HT-29 (cell line): ENCODE measurements at regions not wholly inside any gene's neighbourhood (a gene's known extent, or its start where the extent isn't known, plus 50 kb on each side); places are given as distances from the start of the nearest gene placed in this dataset.
"Not testable (repeated sequence)": the region's sequence is repeated elsewhere in the genome, so short reads cannot be mapped to it uniquely, and the experiment has no call there.

Experiments
- DNase-seq: peaks from one replicate; pipeline ENCODE4 v3.0.0-alpha.2; 2015; ENCODE audit warnings: low spot score

DNA sequence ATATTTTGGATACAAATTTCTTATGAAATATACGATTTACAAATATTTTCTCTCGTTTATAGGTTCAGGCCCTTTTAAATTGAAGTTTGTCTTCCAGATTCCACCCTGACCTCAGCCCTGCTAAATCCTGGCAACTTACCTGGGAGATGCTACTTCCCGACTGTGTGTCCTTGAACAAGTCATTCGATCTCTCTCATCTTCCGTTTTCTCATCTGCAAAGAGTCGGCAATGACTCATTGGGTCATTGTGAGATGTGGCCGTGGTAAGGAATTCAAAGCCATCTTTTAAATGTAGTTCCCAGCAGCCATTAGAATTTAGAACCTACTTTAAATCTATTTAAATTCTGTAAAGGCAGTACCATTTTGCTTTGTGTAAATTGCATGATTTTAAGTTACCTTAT, 72.5 kb downstream of the LHX2 start:
- DNase-seq = no peak

DNA sequence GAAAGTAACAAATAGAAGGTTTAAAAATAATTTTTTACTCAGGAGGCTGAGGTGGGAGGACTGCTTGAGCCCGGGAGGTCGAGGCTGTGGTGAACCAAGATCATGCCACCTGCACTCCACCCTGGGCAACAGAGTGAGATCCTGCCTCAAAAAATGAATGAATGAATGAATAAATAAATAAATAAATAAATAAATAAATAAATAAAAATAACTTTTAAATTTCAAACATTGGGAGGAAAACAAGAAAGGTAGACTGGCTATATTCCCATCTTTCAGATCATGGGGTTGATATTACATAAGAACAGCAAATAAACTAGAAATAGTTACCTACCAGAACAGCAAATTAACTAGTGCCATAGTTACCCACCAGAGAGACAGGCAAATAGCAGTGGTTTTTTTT, 75.7 kb downstream of the LHX2 start:
- no peak for DNase-seq

DNA sequence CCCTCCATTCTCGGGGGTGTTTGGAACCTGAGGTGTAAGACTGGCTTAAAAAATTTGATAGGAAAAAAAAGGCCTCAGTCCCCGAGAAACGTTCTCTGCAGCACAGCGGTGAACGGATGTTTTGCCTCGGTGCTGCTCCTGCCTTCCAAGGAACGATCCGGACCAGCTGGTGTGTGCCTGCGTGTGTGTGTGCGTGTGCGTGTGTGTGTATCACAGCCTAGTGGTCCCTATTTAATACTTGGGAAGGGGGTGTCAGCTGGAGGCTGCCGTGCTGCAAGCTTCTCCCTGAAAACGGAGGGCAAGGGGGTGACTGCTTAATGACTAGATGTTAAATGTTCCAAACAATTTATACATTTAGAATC, 76.9 kb downstream of the LHX2 start:
- DNase-seq = no peak

DNA sequence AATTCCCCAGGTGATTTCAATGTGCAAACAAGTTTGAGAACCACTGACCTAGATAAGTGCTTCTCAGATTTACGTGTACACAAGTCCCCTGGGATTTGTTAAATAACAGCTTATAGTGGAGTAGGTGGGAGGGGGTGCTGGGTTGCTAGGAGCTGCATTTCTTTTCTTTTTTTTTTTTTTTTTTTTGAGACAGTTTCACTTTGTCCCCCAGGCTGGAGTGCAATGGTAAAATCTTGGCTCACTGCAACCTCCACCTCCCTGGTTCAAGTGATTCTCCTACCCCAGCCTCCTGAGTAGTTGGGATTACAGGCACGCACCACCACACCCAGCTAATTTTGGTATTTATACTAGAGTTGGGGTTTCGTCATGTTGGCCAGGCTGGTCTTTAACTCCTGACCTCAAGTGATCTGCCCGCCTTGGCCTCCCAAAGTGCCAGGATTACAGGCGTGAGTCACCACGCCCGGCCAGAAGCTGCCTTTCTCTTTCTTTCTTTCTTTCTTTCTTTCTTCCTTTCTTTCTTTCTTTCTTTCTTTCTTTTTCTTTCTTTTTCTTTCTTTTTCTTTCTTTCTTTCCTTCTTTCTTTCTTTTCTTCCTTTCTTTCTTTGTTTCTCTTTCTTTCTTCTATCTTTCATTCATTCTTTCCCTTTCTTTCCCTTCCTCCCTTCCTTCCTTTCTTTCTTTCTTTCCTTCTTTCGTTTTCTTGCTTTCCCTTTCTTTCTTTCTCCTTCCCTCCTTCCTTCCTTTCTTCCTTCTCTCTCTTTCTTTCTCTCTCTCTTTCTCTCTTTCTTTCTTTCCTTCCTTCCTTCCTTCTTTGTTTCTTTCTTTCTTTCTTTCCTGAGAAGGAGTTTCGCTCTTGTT, 78.3 kb downstream of the LHX2 start:
- DNase-seq = not testable (repeated sequence)

DNA sequence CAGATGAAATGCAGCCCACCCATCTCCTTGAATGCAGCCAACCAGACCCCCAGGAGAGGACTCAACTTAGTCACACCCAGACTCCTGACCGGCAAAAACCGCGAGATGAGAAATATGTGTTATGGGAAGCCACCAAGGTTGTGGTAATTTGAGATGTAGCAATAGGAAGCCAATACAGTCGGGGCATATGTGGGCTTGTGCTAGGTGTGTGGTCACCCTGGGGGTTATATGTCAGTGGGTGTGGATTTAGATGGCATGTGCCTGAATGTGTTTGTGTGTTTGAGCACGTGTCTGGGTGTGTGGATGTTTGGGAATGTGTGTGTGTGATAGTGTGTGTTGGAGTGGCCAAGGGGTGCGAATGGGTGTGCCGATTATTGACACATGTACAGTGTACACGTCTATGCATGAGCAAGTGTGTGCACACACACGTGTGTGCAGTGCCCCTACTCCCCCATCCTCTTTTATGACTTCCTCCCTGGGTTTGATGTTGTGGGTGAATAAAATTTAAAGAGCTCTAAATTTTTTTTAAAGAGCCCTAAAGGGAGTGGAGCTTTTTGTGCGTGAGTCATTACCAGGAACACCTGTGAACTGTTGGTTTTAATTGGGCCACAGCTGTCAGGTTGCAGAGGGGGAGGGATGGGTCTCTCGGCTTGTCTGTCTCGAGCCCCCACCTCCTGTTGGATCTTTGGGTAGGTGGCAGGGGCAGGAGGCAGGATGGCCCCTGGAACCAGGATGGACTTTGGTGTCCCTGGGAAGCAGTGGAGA, 86.8 kb downstream of the LHX2 start:
- DNase-seq = no peak

DNA sequence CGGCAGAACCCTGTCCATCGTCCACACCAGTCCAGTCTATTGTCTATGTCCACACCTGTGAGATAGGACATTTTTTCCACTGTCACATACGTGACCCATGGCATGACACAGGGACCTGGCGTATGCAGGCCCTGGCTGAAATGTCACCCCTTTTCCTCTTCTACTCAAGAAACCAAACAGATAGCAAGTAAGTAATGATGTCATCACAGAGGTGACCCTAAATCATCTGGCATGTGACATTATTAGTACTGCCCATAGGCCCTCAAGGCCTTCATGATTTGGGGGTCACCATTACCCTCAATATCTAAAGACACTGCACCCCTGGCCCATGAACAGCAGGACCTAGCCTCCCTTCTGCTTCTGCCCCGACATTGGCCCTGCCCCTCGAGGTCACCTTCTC, 88.3 kb downstream of the LHX2 start:
- no peak for DNase-seq

DNA sequence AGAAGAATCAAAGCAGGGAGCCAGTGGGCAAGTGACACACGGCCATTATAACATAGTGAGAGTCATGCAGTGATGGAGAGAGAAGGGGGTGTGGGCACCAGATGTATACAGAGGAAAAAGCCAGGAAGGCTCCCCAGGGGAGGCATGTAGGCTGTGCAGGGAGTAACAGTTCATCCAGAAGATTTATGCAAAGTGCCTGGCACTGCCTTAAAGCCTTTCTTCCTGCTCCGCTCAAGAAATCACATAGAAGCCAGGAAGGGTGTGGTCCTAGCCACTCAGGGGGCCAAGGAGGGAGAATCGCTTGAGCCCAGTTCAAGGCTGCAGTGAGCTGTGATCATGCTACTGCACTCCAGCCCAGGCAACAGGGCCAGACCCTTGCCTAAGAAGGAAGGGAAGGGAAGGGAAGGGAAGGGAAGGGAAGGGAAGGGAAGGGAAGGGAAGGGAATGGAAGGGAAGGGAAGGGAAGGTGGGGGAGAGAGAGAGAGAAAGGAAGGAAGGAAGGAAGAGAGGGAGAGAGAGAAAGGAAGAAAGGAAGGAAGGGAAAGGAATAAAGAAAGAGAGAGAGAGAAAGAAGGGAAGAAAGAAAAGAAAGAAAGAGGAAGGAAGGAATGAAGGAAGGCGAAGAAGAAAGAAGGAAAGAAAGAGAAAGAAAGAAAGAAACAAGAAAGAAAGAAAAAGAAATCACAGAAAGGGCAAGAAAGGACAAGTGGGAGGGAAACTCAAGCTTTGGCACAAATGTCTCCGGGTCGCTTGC, 89.8 kb downstream of the LHX2 start:
- no peak for DNase-seq

DNA sequence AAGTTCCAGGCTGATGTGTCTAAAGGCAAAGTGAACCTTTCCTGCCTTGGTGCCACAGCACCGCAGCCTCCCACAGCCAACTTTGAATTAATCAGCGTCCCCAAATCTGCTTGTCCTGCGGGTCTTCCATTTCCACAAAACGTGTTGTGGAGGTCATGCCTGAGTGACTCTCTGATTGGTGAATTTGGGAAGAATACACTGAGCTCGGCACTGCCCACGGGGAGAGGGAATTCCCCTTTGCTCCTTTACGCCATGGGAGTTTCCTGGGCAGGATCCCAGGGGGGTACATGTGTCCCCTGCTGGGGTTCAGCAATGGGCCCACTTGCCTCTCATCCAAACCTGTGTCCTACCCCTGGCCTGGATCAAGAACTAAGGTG, 90.4 kb downstream of the LHX2 start:
- no peak for DNase-seq

DNA sequence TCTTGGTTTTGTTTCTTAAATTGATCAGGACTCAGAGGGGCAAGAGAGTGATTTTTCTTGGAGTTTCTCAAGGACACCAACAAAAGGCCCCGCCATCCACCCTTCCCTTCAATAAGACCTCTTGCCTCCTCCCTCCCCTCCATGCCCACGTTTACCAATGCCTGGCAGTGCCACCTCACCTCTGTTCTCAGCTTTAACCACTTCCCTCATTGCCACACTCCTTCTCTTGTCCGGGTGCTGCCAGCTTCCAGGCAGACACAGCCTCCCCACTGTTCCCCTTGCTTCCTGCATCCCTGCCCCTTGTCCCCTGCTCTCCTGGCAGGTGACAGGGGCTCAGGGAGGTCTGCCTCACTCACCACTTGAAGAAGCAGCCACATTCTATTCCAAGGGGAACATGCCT, 90.8 kb downstream of the LHX2 start:
- no peak for DNase-seq

DNA sequence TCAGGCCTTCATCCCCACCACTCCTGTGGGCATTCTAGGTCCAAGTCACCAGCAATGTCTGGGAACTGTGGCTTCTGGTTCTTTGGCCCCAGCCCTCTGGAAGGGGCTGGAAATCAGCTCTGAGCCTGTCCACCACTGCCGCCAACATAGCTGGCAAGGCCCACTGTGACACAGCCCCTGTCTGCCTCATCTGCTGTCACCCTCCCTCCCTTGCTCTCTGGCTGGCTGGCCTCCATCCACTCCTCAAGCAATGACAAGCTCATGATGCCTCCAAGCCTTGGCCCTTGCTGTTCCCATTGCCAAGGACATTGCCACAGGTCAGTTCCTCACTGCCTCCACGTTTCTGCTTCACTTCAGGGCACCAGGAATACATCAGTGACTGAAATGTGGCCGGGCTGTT, 93.7 kb downstream of the LHX2 start:
- DNase-seq = no peak

DNA sequence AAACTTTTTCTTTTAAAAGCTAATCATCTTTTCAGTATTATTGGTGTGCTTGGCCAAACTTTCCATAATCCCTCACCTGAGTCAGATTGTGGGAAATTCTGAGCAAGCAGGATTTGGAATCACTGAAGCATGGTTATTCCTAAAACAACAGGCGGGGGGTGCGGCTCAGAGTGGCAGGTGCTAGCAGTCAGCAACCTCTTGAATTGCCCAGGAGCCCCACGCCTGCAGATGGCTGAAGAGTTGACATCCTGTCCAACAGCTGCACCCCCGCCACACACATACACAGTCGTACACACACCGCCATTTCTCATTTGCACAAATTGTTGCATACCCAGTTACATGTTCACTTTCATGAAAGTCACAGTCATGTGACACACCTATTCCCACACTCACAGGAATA, 96.6 kb downstream of the LHX2 start:
- DNase-seq = no peak

DNA sequence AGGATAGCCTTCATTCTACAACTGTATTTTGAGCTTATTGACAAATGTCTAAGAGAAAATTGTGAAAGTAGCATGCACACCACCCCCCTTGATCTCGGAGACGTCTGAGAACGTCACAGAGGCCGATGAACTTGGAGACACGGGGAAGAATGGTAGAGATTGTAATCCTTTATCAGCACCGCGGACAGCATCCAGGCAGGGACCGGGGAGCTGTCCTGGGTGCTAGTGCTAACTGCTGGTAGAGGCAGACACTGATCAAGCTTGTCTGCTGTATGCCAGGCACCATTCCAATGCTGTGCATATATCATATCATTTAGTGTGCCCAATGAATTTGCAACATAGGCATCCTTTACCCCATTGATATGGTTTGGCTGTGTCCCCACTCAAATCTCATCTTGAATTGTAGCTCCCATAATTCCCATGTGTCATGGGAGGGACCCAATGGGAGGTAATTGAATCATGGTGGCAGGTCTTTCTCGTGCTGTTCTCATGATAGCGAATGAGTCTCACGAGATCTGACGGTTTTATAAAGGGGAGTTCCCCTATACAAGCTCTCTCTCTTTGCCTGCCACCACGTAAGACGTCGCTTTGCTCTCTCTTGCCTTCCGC, 98.8 kb downstream of the LHX2 start:
- peak; percentile 71 for DNase-seq

DNA sequence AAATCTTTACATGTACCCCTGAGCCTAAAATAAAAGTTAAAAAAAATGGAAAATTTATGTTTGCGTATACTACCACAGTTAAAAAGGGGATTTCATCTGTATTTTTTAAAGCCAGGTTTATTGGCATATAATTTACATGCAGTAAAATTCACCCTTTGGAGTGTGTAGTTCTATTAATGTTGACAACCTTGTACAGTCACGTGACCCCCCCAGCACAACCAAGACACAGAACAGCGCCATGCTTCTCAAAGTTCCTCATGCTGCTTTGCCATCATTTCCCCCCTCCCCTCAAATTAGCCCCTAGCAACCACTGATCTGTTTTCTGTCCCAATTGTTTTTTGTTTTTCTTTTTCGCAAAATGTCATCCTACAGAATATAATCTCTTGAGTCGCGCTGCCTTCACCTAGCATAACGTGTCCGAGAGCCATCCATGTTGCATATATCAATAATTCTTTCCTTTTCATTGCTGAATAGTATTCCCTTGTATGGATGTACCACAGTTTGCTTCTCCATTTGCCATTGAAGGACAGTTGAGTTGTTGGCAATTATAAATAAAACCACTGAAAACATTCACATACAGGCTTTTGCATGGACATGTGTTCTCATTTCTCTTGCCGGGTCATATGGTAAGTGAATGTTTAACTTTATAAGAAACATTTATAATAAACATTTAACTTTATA, 105.3 kb downstream of the LHX2 start:
- DNase-seq = no peak

DNA sequence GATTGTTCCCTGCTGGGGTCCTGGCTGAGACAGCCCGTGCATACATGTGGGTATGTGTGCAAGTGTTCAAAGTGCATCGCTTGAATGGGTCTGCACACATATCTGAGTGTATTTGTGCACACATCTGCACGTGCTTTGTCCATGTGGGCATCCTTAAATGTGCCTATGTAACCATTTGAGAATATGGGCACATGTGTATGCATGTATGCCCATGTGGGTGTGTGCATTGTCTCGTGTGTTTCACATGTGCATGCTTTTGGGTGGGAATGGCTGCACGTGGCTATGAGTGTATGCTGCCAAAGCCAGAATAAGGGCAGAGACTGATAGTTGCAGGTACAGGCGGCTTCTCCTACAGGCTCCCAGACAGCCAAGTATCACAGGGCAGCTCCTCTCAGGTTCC, 107.3 kb downstream of the LHX2 start:
- no peak for DNase-seq

DNA sequence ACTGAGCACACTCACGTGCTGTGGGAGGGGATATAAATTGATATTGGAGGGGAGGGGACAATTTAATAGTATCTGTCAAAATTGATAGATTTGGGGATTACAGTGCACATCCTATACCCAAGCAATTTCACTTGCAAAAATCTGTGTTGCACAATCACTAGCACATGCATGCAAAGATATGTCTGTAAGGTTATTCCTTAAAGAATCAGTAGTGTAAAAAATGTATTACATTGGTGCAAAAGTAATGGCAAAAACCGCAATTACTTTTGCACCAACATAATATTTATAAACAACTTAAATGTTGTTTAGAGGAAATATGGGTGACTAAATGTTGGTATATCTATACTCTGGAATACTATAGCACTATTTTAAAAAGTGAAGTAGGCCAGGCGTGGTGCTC, 108.7 kb downstream of the LHX2 start:
- DNase-seq = no peak

DNA sequence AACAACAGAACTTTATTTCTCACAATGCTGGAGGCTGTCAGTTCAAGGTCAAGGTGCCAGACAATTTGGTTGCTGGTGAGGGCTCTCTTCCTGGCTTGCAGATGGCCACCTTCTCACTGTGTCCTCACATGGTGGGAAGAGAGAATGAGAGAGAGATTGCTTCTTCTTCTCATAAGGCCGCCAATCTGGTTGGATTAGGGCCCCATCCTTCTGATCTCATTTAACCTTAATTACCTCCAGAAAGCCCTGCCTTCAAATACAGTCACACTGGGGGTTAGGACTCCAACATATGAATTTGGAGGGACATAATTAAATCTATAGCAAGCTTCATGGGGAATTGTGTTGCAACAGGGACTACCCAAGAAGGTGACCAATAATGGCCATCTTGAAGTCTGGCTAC, 110.2 kb downstream of the LHX2 start:
- DNase-seq = no peak

DNA sequence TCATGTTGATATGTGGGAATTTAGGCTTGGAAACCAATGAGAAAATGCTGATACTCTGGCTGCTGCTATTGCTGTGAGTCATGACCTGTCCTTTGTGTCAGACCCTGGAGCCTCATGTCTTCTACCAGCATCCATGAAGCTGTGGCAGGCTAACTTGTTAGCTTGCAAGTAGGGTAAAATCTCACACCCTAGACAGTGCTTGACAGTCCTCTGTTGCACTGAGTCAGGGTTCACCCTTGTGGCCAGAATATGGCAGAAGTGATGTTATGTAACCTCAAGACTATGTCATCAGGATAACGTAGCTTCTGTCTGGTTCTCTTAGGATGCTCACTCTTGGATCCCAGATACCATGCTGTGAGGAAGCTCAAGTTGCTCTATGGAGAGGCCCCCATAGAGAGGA, 110.8 kb downstream of the LHX2 start:
- no peak for DNase-seq

DNA sequence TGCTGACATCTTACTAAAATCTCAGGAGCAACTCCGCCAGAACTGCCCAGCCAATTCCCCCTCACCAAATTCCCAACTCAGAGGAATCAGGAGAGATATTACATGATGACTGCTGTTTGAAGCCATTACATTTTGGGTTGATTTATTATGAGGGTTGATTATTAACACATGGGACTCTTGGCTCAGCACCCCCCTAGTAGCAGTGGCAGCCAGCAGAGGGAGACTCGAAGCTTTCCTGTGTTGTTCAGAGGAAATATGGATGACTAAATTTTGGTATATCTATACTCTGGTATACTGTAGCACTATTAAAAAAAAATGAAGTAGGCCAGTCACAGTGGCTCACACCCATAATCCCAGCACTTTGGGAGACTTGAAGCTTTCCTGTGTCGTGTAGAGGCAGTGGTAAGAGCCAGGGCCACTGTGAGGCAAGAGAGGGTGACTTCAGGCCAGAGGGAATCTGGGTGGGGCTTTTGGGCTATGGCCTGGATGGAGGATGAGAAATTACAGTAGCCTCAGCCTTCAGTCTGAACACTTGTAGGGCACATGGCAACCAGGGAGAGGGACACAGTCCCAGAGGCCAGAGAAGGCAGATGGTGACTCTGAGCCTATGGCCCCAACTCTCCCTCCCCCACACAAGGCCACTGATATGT, 111.4 kb downstream of the LHX2 start:
- peak; percentile 47 for DNase-seq

DNA sequence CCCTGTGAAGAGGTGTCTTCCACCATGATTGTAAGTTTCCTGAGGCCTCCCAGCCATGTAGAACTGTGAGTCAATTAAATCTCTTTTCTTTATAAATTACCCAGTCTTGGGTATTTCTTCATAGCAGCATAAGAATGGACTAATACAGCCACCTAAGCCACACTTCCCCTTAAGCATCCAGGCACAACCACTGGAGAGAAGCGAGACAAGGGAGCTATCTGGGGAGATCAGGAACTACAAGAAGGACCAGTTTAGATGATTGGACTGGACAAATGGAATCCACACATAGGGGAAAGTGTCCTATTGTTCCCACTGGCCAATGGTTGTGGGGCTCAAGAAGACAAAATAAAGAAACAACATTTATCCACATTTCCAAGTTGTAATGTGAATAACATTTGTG, 112.1 kb downstream of the LHX2 start:
- DNase-seq = not testable (repeated sequence)

DNA sequence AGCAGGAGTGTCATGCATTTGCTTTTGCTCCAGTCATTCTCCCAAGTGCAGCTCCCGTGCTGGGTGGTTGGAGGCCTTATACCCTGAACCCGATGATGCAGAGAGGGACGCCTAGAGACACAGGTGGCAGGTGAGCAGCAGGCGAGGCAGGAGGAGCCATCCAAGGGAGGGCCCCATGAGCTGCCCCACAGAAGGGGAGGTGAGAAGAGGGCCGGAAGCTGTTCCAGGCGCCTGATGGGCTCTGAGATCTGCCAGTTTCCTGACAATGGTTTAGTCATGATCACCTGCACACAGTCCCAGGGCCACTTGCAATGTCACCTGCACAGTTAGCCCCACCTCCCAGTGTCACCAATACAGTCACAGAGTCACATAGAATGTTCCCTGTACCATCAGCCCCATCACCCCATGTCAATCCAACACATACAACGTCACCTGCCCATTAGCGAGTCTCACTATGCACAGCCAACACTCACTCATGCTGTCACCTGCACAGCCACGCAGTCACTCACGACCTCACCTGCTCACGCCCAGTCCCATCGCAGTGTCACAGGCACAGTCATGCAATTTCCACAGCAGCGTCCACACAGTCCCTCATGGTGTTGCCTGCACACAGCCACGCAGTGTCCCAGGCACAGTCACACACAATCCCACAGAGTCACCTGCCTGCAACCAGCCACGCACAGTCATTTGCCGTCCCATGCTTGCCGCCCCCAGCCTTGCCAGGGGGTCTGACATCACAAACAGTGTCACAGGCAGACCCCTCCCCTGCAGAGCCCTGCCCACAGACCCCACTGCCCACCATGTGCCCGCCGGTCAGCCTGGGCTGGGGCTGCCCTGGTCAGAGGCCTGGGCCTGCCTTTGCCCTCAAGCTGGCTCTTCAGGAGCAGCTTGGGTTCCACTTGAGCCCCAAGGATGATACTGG, 113.4 kb downstream of the LHX2 start:
- DNase-seq = no peak
